ENCODE measurements at regions not wholly inside any gene's neighbourhood (a gene's known extent, or its start where the extent isn't known, plus 50 kb on each side); places are given as distances from the start of the nearest gene placed in this dataset.

- no peaks in the 10 kb centered on the region for H3K9me2 ChIP-seq (ENCODE audit: insufficient read depth)
- TF ChIP-seq CTCF (conservative IDR thresholded peaks at IDR 0.05): no peak
- TF ChIP-seq EZH2 (IDR thresholded peaks at IDR 0.05; ENCODE audit: low read depth): no peak
- H3K36me3 ChIP-seq (ENCODE audit: low read depth): no peaks in the 10 kb centered on the region
- H2AFZ ChIP-seq: no peak overlapping the region
- no peaks in the 10 kb centered on the region for H3K9me3 ChIP-seq (ENCODE audit: insufficient read depth, low read depth)
- H3F3A ChIP-seq (ENCODE audit: insufficient read depth, low read depth): no peaks in the 10 kb centered on the region
- no TSS peak for BruUV-seq (replicated peaks)
- DNase-seq: no peak
- ChIA-PET CTCF (no interaction called here), POLR2A (ENCODE audit: unreplicated experiment) (no interaction called here)
- intact Hi-C loops (cut with micrococcal nuclease; ENCODE audit: unreplicated experiment): no loop called here
- H3K79me2 ChIP-seq (ENCODE audit: low read depth): no peaks in the 10 kb centered on the region
- no peak overlapping the region for H3K4me3 ChIP-seq
- H3K4me1 ChIP-seq (replicated peaks; ENCODE audit: insufficient read depth): no peaks in the 10 kb centered on the region
- no peaks in the 10 kb centered on the region for H3K27me3 ChIP-seq (ENCODE audit: insufficient read depth, low read depth)
- no peak overlapping the region for H3K27ac ChIP-seq
- no peak overlapping the region for H3K4me2 ChIP-seq
- no peaks in the 10 kb centered on the region for H4K20me1 ChIP-seq (ENCODE audit: insufficient read depth)
These were observed 78.9 kb upstream of the GUCY1A1 start for GRCh38 chr4:155587766-155588165.

DNA sequence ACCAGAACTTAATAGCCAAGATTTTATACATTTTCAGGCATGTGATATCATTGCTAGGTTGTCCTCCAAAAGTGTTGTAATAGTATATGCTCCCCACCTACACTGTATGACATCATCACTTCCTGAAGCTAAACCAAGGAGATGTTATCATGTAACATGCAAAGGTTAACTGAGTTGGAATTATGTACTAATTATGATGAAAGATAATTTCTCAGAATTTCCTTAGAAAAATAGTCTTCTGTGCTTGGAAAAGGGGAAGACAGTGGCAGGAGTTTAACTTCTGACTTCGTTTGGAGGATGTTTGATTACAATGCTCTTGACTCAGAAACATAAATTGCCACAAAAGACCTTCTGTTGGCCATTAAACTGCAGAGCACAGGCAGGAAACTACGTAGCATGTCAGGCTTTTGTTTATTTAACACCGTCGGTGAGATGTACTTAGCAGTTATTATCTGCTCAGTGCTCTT, 83.6 kb upstream of the GUCY1A1 start:
- Histone ChIP-seq H3K4me1 (replicated peaks; ENCODE audit: insufficient read depth) (no peaks in the 10 kb centered on the region), H3K9me2 (ENCODE audit: insufficient read depth) (no peaks in the 10 kb centered on the region), H3K79me2 (ENCODE audit: low read depth) (no peaks in the 10 kb centered on the region), H4K20me1 (ENCODE audit: insufficient read depth) (no peaks in the 10 kb centered on the region), H3K4me3 (no peak overlapping the region), H3K27me3 (ENCODE audit: insufficient read depth, low read depth) (no peaks in the 10 kb centered on the region), H3K9me3 (ENCODE audit: insufficient read depth, low read depth) (no peaks in the 10 kb centered on the region), H3F3A (ENCODE audit: insufficient read depth, low read depth) (no peaks in the 10 kb centered on the region), H3K4me2 (no peak overlapping the region), H3K27ac (no peak overlapping the region), H3K36me3 (ENCODE audit: low read depth) (no peaks in the 10 kb centered on the region), H2AFZ (no peak overlapping the region)
- POLR2A ChIA-PET (ENCODE audit: unreplicated experiment): no interaction called here
- intact Hi-C loops (cut with micrococcal nuclease; ENCODE audit: unreplicated experiment): no loop called here
- CTCF ChIA-PET: no interaction called here
- DNase-seq: no peak
- no TSS peak for BruUV-seq (replicated peaks)
- no peak for TF ChIP-seq CTCF (conservative IDR thresholded peaks at IDR 0.05)
- no peak for TF ChIP-seq EZH2 (IDR thresholded peaks at IDR 0.05; ENCODE audit: low read depth)

DNA sequence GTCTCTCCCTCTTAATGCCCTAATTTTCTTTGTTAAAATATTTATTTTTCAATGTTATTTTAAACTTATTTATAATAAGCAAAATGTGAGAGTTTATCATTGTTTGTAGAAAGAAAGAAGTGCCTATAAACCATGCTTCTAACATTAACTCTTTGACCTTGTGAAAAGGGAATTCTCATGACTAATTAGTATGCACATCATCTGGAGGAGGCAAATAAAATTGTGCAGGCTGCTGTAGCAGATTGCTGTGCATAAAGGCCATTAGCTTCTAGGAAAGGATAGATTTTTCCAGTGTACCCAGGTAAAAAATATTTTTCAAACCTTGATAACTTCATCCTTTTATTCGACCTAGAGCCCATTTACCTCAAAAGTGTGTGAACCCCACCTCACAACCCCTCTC, 84.6 kb upstream of the GUCY1A1 start:
- Histone ChIP-seq H4K20me1 (ENCODE audit: insufficient read depth) (no peaks in the 10 kb centered on the region), H3K9me3 (ENCODE audit: insufficient read depth, low read depth) (no peaks in the 10 kb centered on the region), H3K79me2 (ENCODE audit: low read depth) (no peaks in the 10 kb centered on the region), H3F3A (ENCODE audit: insufficient read depth, low read depth) (no peaks in the 10 kb centered on the region), H3K9me2 (ENCODE audit: insufficient read depth) (no peaks in the 10 kb centered on the region), H3K27me3 (ENCODE audit: insufficient read depth, low read depth) (no peaks in the 10 kb centered on the region), H3K27ac (no peak overlapping the region), H3K4me3 (no peak overlapping the region), H3K36me3 (ENCODE audit: low read depth) (no peaks in the 10 kb centered on the region), H2AFZ (no peak overlapping the region), H3K4me2 (no peak overlapping the region), H3K4me1 (replicated peaks; ENCODE audit: insufficient read depth) (no peaks in the 10 kb centered on the region)
- TF ChIP-seq CTCF (conservative IDR thresholded peaks at IDR 0.05) (no peak), EZH2 (IDR thresholded peaks at IDR 0.05; ENCODE audit: low read depth) (no peak)
- POLR2A ChIA-PET (ENCODE audit: unreplicated experiment): no interaction called here
- CTCF ChIA-PET: no interaction called here
- no peak for DNase-seq
- BruUV-seq (replicated peaks): no TSS peak
- intact Hi-C loops (cut with micrococcal nuclease; ENCODE audit: unreplicated experiment): no loop called here
